Stimulated activated memory B cell treated with anti-CD40 and anti-IgM and Interleukin-4, amounts not matched to agents 10 μg/mL and 1 μg/mL and 100 μg/mL, for 72 hours (primary cell): ENCODE measurements at regions not wholly inside any gene's neighbourhood (a gene's known extent, or its start where the extent isn't known, plus 50 kb on each side); places are given as distances from the start of the nearest gene placed in this dataset.
"Not testable (repeated sequence)": the region's sequence is repeated elsewhere in the genome, so short reads cannot be mapped to it uniquely, and the experiment has no call there.

ENCODE experiments used
- ATAC-seq: fragments of 150-1000 bp; cut with Tn5 transposase; 2 replicates; pipeline ENCODE4 v1.10.0; 2021
- H3K27ac Mint-ChIP-seq: one replicate; pipeline ENCODE4 v1.8.0; 2022; ENCODE audit warnings: mild to moderate bottlenecking, mixed read lengths
- H3K27me3 Mint-ChIP-seq: one replicate; pipeline ENCODE4 v1.8.0; 2022; ENCODE audit warnings: mixed read lengths
- H3K36me3 Mint-ChIP-seq: one replicate; pipeline ENCODE4 v1.8.0; 2022; ENCODE audit warnings: mixed read lengths
- H3K4me1 Mint-ChIP-seq: one replicate; pipeline ENCODE4 v1.8.0; 2022; ENCODE audit warnings: mixed read lengths
- H3K4me3 Mint-ChIP-seq: one replicate; pipeline ENCODE4 v1.8.0; 2022; ENCODE audit warnings: mild to moderate bottlenecking, moderate library complexity, mixed read lengths
- H3K9me3 Mint-ChIP-seq: one replicate; pipeline ENCODE4 v1.8.0; 2022; ENCODE audit warnings: mixed read lengths

DNA sequence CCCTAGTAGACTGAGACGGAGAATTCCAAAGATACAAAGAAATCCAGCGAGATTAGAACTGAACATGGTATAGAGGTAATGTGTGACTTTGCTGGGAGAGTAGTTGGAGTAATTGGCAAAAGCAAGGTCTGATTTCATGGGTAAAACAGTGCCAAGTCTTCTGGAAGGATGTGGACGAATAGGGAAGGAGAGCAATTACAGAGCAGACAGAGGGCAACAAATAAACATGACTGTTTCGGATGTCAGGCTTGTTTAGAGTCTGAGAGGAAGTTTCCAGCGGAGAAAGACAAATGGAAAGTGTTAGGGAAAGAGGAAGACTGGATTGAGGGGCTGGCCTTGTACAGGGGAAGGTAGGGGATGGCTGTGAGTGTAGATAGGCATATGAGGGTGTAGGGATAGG lies 190.4 kb upstream of the ADRA1D start:
- Mint-ChIP-seq H3K27ac (no peak overlapping the region), H3K27me3 (peaks cover 9% of the 10 kb centered on the region), H3K4me1 (no peaks in the 10 kb centered on the region), H3K4me3 (no peak overlapping the region), H3K36me3 (no peaks in the 10 kb centered on the region), H3K9me3 (no peaks in the 10 kb centered on the region)
- ATAC-seq = no peak

DNA sequence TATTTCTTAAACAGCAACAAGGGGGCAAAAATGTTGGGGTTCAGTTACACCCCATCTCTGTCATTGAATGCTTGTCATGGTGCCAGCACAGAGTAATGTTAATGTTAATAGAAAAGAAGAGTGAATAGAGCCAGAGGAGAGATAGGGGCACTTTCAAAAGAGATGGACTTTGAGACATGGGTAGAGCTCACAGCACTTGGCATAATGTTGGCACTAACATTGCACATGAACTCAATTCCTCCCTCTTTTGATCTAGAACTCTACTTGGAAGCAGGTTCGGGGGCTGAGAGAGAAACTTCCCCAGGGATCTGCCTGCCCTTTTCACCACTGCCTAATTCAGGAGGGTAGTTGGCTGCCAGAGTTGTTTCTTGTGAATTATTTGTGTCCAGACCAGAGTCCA lies 188.0 kb upstream of the ADRA1D start:
- H3K27me3 Mint-ChIP-seq = peaks cover 18% of the 10 kb centered on the region
- H3K27ac Mint-ChIP-seq = no peak overlapping the region
- H3K9me3 Mint-ChIP-seq = no peaks in the 10 kb centered on the region
- no peak overlapping the region for H3K4me3 Mint-ChIP-seq
- H3K36me3 Mint-ChIP-seq = no peaks in the 10 kb centered on the region
- H3K4me1 Mint-ChIP-seq = no peaks in the 10 kb centered on the region
- no peak for ATAC-seq

DNA sequence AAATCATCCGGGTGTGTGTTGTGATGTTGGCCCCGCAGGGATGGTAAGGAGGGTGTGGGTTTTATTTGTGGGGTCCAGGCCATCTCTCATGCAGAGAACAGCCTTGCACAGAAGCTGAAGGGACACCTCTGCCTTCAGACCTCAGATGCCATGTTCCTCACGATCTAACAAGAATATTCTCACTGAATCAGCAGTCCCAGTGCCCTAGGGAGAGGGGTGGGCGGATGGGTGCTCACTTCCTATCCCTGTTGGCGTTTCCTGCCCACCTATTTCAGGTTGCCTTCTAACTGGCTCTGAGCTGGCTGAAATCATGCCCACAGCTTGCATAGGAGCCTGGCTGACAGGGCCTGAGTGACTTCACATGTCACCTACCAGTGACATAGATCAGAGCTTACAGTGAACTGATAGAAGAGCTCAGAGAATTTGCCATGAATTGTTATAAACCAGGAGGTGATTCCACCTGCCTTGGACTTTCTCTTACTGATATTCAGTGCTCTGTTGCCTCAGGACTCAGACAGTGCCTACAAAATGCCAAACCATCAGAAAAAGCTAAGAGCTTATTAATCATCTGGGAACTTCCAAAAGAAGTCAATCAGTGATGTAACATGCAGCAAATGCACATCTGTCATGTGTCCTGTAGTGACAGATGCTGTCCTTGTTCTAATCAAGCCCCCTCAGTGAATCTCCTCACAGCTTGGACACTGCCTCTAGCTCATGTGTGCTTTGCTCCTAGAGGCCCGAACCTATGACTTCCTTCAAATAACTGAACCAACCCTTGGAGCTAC lies 186.8 kb upstream of the ADRA1D start:
- Mint-ChIP-seq H3K4me3 (no peak overlapping the region), H3K36me3 (no peaks in the 10 kb centered on the region), H3K27me3 (peaks cover 18% of the 10 kb centered on the region), H3K4me1 (no peaks in the 10 kb centered on the region), H3K27ac (no peak overlapping the region), H3K9me3 (no peaks in the 10 kb centered on the region)
- ATAC-seq = no peak

DNA sequence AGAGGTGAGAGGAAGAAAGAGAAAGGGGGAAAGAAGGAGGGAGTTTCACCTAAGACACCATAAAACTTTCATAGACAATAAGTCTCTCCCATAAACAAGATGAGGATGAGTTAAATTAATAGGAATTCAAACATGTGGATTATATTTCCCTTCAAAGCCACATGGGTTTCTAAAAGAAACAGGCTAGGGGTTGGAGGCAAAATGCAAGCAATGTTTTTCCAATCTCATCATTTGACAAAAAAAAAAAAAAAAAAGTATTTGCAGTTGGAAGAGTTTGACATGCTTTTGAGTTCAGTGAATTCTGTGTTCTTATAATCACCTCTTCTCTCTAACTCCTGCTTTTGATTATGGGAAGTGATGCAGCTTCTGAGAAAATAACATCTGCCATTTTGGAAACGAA lies 186.1 kb upstream of the ADRA1D start:
- no peak overlapping the region for H3K4me3 Mint-ChIP-seq
- H3K9me3 Mint-ChIP-seq = no peaks in the 10 kb centered on the region
- H3K27me3 Mint-ChIP-seq = peaks cover 18% of the 10 kb centered on the region
- H3K36me3 Mint-ChIP-seq = no peaks in the 10 kb centered on the region
- H3K4me1 Mint-ChIP-seq = no peaks in the 10 kb centered on the region
- ATAC-seq = no peak
- no peak overlapping the region for H3K27ac Mint-ChIP-seq

DNA sequence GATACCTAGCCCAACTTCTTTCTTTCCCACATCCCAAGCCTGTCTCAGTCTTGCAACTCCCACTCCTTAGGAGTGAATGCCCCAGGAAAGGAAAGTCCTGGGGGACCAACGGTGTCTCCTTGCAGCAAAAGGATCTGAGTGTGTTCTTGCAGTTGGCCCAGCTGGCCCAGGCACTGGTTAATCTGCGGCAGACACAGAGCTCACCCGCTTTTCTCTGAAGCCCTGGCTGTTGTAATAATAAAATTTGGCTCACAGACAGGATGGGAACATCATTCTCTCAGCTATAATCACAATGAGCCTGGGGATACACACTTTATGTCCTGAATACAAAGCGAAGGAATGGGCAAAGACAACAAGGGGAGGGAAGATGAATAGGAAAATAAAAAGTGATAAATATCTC lies 185.6 kb upstream of the ADRA1D start:
- no peaks in the 10 kb centered on the region for H3K36me3 Mint-ChIP-seq
- no peak for ATAC-seq
- H3K27ac Mint-ChIP-seq = no peak overlapping the region
- no peaks in the 10 kb centered on the region for H3K4me1 Mint-ChIP-seq
- H3K4me3 Mint-ChIP-seq = no peak overlapping the region
- no peaks in the 10 kb centered on the region for H3K9me3 Mint-ChIP-seq
- peaks cover 18% of the 10 kb centered on the region for H3K27me3 Mint-ChIP-seq

DNA sequence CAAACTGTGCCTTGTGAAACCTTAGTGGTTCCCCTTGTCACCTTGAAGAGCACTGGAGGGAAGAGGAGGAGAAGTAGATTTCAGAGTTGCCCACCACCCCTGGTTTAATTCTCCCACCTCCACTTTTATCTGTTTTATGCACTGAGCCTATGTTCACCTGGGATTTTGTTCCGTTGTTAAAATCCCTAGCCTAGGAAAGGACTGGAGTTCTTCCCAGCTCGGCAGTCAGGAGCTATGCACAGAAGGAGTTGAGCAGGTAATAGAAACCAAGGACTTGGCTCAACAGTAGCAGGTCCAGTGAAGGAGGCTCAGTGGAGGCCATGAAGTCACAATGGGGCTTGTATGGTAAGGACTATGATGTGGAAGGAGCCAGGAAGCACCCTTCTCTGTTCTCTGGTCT lies 182.4 kb upstream of the ADRA1D start:
- H3K27ac Mint-ChIP-seq = no peak overlapping the region
- no peaks in the 10 kb centered on the region for H3K9me3 Mint-ChIP-seq
- H3K4me1 Mint-ChIP-seq = no peaks in the 10 kb centered on the region
- H3K36me3 Mint-ChIP-seq = no peaks in the 10 kb centered on the region
- no peak for ATAC-seq
- peaks cover 18% of the 10 kb centered on the region for H3K27me3 Mint-ChIP-seq
- no peak overlapping the region for H3K4me3 Mint-ChIP-seq

DNA sequence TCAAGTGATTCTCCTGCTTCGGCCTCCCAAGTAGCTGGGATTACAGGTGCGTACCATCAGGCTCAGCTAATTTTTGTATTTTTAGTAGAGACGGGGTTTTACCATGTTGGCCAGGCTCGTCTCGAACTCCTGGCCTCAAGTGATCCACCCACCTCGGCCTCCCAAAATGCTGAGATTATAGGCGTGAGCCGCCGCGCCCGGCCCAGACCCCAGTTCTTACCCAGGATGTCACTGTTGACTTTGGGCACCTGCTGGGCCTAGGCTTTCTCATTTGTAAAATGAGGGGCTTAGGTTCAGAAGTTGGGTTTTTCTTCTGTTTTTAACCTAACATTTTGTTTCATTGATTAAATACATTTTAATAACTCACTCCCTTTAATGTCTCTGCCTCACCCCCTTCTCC lies 181.7 kb upstream of the ADRA1D start:
- not testable (repeated sequence) for H3K36me3 Mint-ChIP-seq, H3K9me3 Mint-ChIP-seq, H3K27ac Mint-ChIP-seq, H3K4me1 Mint-ChIP-seq, H3K4me3 Mint-ChIP-seq, ATAC-seq
- peaks cover 18% of the 10 kb centered on the region for H3K27me3 Mint-ChIP-seq

DNA sequence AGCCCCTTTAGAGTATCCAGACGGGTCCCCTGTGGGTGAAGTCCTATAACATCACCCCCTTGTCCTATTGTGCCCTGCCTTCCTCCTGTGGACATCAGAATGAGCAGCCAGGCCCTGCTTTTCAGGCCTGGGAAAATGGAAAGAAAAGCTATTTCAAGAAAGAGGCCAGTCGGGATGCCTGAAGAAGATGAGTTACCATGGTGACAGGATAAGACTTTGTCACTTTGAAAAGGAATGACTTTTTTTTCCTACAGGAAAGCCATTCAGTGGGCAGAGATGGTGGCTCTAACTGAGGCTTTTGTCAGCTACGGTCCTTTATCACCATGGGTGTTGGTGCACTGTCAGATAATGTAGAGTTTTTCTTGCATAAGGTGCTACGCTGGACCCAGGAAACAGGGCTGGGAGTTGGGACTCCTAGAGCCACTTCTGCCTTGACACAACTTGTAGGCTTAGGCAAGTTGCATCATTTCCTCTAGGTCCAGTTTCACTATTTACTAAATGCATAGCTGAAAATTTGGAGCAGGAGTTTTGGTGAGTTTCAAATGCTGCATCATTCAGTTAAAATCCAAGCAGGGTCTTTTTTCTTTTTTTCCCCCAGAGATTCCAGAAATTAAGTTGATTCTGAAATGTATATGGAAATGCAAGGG lies 179.0 kb upstream of the ADRA1D start:
- H3K36me3 Mint-ChIP-seq = no peaks in the 10 kb centered on the region
- no peak overlapping the region for H3K27ac Mint-ChIP-seq
- no peaks in the 10 kb centered on the region for H3K9me3 Mint-ChIP-seq
- ATAC-seq = no peak
- H3K27me3 Mint-ChIP-seq = peaks cover 22% of the 10 kb centered on the region
- no peak overlapping the region for H3K4me3 Mint-ChIP-seq
- H3K4me1 Mint-ChIP-seq = no peaks in the 10 kb centered on the region

DNA sequence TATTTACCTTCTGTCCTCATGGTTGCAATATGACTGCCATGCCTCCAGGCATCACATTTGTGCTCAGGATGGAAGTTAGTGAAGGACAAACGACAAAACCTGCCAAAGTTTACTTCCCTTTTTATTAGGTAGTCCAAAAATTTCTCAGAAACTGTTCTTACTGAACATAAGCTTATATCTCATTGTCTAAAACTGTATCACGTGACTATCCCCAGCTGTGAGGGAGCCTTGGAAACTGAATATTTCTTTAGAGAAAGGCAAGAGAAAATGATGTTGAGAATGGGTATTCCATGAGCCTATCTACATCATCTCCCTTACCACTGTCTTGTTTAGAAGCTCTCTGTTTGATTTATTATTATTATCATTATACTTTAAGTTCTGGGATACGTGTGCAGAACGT lies 169.1 kb upstream of the ADRA1D start:
- Mint-ChIP-seq H3K36me3 (no peaks in the 10 kb centered on the region), H3K9me3 (peaks cover 16% of the 10 kb centered on the region), H3K27ac (no peak overlapping the region), H3K4me1 (no peaks in the 10 kb centered on the region), H3K27me3 (peaks cover 9% of the 10 kb centered on the region), H3K4me3 (no peak overlapping the region)
- no peak for ATAC-seq

DNA sequence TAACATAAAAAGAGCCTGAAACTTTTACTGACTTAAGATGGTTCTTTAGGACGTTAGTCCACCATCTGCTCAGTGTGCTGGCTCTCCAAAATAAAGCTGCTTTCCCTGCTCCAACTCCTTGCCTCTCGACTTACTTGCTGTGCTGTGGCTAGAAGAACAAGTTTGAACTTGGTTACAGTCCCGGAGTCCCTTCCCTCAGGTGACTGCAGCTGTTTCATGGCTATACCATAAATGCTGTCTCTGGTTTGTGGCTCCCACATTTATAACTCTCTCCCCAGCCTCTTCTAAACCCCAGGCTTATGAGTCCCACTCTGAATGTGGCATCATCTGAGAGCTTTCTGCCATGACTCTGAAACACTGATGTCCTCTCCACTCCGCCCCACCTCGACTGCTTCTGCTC lies 166.2 kb upstream of the ADRA1D start:
- Mint-ChIP-seq H3K4me1 (no peaks in the 10 kb centered on the region), H3K36me3 (no peaks in the 10 kb centered on the region), H3K27ac (no peak overlapping the region), H3K4me3 (no peak overlapping the region), H3K27me3 (peaks cover 15% of the 10 kb centered on the region), H3K9me3 (peaks cover 12% of the 10 kb centered on the region)
- ATAC-seq = no peak

DNA sequence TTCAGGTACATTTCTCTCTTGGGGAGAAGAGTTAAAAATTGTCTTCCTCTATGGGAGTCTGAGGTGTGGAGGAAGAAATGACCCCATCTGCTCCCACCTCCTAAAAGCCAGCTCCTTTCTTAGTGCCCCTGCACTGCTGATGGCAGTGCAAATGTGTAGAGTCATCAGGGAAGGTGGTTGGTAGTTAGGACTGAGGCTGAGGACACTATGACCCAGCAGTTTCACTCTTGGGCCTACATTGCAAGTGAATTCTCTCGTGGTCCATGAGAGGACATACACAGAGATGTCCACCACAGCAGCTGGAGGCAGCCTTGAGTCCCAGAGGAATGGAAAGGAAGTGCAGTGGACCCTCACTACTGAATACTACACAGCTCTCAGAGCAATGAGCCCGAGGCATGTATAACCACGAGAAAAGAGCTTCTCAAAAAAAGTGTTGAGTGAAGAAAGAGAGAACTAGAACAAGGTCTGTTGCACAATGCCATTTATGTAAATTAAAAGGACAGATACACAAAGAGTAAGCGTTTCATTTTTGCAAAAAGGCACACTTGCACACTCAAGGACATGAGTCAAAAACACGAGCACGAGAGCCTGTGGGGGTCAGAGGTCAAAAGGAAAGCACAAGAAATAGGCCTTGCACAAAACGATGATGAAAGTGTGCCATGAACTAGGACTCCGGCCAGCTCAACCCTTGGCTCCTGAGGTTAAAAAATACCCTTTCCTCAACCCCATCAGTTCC lies 164.4 kb upstream of the ADRA1D start:
- no peak for ATAC-seq
- Mint-ChIP-seq H3K4me1 (no peaks in the 10 kb centered on the region), H3K27ac (no peak overlapping the region), H3K36me3 (no peaks in the 10 kb centered on the region), H3K9me3 (peaks cover 4% of the 10 kb centered on the region), H3K4me3 (no peak overlapping the region), H3K27me3 (peaks cover 15% of the 10 kb centered on the region)

DNA sequence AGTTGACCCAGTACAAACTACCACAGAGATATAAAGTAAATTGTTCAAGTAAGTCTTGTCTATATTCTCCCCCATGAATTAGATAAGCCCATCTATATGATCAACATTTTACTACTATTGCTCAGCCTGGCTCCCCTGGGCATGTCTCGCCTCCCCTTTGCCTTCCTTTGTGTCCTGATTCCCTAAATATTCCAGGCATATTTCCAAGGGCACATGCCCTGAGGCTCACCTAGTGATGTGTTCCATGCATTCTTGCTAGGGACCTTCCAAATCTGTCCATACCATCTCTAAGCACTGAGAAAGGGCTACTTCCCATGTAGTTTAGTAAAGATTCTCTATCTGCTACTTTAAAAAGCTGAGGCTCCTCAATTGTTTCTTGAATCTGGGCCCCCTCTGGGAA lies 163.1 kb upstream of the ADRA1D start:
- H3K9me3 Mint-ChIP-seq = no peaks in the 10 kb centered on the region
- H3K27me3 Mint-ChIP-seq = peaks cover 15% of the 10 kb centered on the region
- no peak overlapping the region for H3K27ac Mint-ChIP-seq
- ATAC-seq = no peak
- no peak overlapping the region for H3K4me3 Mint-ChIP-seq
- H3K36me3 Mint-ChIP-seq = no peaks in the 10 kb centered on the region
- no peaks in the 10 kb centered on the region for H3K4me1 Mint-ChIP-seq

DNA sequence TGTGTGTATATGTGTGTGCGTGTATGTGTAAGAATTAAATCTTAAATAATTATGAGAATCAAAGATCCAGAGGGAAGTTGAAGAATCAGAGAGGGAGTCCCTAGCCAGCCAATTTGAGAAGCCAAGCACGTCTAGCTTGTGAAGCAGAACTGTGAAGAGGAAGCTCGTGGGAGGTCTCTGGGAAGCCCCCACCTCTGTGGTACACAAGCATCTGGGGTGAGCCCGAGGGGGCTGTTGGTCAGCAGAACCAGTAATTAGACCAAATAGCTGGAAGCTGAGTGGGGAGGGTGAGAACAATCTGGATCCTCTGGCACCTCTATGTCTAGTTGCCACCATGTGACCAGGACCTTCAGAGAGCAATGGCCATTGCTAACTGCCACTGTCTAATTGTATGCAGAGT lies 162.7 kb upstream of the ADRA1D start:
- Mint-ChIP-seq H3K27me3 (peaks cover 15% of the 10 kb centered on the region), H3K9me3 (no peaks in the 10 kb centered on the region), H3K4me3 (no peak overlapping the region), H3K4me1 (no peaks in the 10 kb centered on the region), H3K27ac (no peak overlapping the region), H3K36me3 (no peaks in the 10 kb centered on the region)
- no peak for ATAC-seq

DNA sequence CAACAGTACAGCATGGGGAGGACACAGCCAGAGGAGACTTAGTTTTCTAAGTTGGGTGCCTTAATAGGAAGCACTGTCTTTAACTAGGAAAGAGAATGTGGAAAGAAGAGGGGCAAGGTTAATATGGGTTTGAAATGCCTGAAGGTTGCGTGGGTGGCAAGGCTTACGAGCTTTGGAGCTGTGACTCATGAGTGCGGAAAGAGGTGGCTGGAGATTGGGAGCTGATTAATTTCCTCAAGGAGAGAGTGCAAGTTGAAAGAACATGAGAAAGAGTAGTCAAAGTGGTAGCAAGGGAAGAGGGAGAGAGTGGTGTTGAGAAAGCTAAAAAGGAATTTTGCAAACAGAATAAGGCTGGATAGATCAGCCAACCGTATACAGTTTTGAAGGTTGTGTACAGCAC lies 157.5 kb upstream of the ADRA1D start:
- H3K4me1 Mint-ChIP-seq = no peaks in the 10 kb centered on the region
- no peak overlapping the region for H3K27ac Mint-ChIP-seq
- ATAC-seq = no peak
- H3K4me3 Mint-ChIP-seq = no peak overlapping the region
- H3K9me3 Mint-ChIP-seq = no peaks in the 10 kb centered on the region
- peaks cover 15% of the 10 kb centered on the region for H3K27me3 Mint-ChIP-seq
- no peaks in the 10 kb centered on the region for H3K36me3 Mint-ChIP-seq

DNA sequence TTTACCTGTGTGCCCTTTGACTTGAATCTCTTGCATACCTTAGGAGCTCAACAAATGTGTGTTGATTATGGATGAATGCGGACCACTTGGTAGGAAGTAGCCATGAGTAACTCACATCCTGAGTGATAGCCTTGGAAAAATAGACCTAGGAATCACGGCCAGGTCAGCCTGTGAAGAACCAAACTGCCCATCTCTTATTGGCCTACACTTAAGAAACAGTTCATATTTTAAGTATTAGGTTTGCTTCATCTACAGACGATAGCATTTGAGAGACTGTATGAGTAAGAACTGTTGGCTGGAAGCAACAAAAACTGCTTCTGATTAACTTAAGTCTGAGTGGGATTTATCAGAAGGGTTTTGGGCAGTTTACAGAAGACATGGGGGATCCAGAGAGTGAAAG lies 152.5 kb upstream of the ADRA1D start:
- no peak overlapping the region for H3K27ac Mint-ChIP-seq
- ATAC-seq = no peak
- no peak overlapping the region for H3K4me3 Mint-ChIP-seq
- H3K36me3 Mint-ChIP-seq = no peaks in the 10 kb centered on the region
- peaks cover 8% of the 10 kb centered on the region for H3K9me3 Mint-ChIP-seq
- peaks cover 23% of the 10 kb centered on the region for H3K27me3 Mint-ChIP-seq
- no peaks in the 10 kb centered on the region for H3K4me1 Mint-ChIP-seq

DNA sequence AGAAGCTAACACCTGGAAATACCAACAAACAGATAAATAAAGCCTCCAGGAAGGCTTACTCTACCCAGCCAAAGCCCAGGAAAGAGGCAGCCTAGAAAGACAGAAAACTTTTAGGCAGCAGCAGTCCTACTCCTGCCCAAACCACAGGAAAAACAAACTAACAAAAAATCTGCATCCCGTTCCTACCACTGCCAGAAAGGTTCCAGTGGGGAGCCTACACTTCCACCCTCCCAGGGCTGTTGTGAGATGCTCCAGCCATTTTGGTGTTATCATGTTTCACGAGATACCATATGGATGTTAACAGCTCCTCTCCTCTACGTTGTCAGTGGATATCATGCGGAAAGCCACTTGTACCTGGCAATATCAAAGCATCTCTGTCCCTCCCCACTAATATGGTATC lies 135.9 kb upstream of the ADRA1D start:
- ATAC-seq = no peak
- H3K4me1 Mint-ChIP-seq = no peaks in the 10 kb centered on the region
- peaks cover 24% of the 10 kb centered on the region for H3K27me3 Mint-ChIP-seq

More for the DNA sequence above, 135.9 kb upstream of the ADRA1D start:
- no peak overlapping the region for H3K27ac Mint-ChIP-seq
- H3K4me3 Mint-ChIP-seq = no peak overlapping the region
- H3K36me3 Mint-ChIP-seq = no peaks in the 10 kb centered on the region
- H3K9me3 Mint-ChIP-seq = no peaks in the 10 kb centered on the region
